ENCODE measurements at regions not wholly inside any gene's neighbourhood (a gene's known extent, or its start where the extent isn't known, plus 50 kb on each side); places are given as distances from the start of the nearest gene placed in this dataset.

DNA sequence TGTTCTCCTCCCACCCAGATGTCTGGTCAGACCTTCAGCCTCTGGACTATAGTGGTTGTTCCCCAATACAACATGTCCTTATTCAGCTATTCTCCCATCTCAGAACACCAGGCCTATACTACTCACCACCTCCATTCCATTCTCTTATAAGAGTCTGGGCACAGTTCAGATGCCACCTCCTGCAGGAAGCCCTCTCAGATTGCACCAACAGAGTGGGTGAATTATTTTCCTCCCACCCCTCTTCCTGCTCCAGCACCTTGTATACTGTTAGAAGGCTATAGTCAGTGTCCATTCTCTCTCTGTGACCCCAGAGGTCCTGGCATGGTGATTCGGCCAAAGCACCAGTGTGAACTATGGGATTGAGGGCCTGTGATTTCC, 204.6 kb downstream of the GLI2 start:
- TF ChIP-seq POLR2AphosphoS5 (IDR thresholded peaks at IDR 0.05) (no peak), POLR2A (IDR thresholded peaks at IDR 0.05) (no peak), EP300 (IDR thresholded peaks at IDR 0.05) (no peak)
- TF ChIP-seq, protein P1, sequence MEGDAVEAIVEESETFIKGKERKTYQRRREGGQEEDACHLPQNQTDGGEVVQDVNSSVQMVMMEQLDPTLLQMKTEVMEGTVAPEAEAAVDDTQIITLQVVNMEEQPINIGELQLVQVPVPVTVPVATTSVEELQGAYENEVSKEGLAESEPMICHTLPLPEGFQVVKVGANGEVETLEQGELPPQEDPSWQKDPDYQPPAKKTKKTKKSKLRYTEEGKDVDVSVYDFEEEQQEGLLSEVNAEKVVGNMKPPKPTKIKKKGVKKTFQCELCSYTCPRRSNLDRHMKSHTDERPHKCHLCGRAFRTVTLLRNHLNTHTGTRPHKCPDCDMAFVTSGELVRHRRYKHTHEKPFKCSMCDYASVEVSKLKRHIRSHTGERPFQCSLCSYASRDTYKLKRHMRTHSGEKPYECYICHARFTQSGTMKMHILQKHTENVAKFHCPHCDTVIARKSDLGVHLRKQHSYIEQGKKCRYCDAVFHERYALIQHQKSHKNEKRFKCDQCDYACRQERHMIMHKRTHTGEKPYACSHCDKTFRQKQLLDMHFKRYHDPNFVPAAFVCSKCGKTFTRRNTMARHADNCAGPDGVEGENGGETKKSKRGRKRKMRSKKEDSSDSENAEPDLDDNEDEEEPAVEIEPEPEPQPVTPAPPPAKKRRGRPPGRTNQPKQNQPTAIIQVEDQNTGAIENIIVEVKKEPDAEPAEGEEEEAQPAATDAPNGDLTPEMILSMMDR (IDR thresholded peaks at IDR 0.05) = no peak

Data from stomach (tissue), 4 donors.